HG03457 (cell line): ENCODE measurements at regions not wholly inside any gene's neighbourhood (a gene's known extent, or its start where the extent isn't known, plus 50 kb on each side); places are given as distances from the start of the nearest gene placed in this dataset.

ENCODE experiments used
- ATAC-seq: cut with Tn5 transposase; IDR thresholded peaks from one replicate; pipeline ENCODE4 v1.9.1; 2021; ENCODE audit warnings: moderate number of reproducible peaks; ENCODE audit not compliant: unreplicated experiment

DNA sequence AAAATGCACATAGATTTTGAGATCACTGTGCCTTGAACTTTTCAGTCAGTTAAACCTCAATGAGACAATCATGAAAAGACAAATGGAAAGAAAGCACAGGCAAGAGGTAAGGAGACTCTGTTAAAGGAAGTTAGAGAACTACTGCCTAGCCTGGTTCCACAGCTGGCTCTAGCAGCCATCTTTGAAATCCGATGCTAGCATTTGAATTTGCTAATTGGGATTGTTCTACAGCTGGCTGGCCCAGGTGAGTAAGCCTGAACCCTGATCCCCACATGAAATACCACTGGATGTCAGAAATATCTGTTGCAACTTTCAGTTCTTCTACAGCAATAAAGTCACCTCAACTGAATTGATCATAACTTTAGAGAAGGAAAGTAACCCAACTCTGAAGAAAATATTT is 315.2 kb upstream of the CHAC2 start:
- ATAC-seq: no peak

DNA sequence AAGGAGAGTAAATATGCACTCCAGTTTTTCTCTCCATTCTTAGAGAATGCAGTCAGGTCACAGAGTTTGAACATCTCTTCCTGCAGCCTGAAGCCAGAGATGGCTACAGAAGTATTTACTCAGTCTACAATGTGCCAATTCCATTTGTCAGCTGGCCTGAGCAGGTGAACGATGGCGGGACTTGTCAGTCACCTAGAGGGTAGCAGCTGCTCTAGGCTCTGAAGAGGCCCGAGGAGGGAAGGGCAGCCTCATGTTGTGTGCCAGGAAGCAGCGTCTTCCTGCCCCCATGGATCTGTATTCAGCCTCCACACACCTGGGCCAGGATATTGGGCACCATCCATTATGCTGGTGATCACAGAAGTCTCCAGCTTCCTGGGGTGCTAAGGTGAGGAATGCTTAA is 316.7 kb upstream of the CHAC2 start:
- ATAC-seq: no peak

DNA sequence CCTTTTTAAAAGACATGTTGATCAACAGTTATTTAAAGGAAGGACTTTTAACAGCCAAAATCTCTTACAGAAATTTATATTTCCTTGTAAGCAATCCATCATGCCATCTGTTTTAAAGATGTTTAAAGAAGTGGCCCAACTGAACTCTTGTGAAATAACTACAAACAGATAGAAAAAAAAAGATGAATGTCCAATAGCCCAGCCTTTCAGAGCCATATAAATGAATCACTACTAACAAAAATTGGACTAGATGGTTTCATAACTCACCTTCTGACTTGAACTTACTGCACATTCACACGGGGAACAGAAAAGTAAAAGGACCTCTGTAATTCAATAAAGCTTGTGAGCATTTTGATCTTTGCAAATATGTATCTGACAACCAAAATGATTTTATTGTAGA is 319.0 kb upstream of the CHAC2 start:
- ATAC-seq: no peak

DNA sequence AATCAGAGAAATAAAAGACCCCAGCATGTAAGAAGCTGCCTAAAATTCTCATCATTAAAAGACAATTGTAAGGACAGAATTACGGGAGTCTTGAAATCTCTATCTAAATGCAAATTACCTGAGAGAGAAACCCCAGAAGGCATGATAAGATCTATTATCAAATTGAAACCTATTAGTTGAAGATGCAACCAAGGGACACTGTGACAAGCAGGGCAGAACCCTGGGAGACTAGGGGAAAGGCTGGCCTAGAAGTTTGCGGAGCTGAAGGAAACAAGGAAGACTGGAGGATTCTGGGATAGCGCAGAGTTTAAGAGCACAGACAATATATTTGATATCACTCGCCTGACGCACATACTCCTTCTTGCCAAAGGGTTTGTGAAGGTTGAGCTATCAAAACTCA is 319.5 kb upstream of the CHAC2 start:
- no peak for ATAC-seq

DNA sequence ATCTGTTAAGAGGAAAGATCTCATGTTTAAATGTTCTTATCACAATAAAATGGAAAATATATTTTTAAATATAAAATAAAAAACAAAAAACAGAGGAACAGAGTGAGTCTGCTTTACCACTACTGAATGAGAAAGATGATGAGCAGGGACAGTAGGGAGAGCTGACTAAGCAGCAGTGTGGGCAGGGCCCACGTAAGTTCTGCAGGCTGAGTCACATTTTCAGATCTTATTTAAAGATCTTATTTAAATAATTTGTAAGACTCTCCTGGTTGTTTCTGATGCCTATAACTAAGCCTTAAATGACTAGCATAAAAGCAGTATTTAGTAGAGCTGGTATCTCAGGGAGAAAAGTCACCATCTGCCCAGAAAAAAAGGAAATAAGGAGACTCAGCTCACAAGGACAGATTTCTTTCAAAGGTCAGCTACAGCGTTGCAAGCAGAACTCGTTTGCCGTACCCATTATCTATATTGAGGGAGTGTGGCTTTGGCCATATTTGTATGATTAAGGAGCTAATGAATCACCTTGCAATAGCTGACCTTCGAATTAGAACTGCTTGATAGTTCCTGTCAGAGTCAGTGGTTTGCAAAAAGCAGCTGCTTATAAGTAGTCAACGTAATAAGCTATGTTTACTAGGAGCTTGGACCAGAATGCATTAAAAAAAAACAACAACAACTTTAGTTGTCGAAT is 322.1 kb upstream of the CHAC2 start:
- ATAC-seq: no peak

DNA sequence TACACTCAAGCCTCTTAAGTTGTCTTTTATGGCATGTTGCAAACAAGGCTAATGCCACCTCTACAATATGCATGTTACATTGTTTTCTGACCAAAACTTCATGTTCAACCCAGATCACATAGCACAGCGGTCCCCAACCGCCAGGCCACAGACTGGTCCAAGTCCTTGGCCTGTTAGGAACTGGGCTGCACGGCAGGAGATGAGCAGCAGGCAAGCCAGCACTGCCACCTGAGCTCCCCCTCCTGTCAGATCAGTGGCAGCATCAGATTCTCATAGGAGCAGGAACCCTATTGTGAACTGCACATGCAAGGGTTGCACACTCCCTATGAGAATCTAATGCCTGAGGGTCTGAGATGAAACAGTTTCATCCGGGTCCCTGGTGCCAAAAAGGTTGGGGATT is 324.8 kb upstream of the CHAC2 start:
- ATAC-seq: no peak

DNA sequence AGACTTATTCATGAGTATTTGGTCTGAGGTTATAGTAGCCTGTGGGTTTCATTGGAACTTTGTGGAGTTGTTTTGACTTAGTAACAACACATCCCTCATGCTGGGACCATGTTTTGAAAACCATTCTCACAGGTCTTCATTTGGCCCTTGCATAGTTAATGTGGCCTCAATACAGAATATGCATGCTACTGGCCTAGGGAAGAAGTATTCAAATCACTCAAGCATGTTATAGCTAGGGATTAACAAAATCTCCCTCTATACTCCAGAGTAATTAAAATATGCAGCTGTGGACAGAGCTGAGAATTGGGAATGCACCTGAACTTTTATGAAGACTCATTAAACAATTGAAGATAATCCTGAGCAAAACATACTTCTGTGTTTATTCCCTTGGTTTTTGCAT is 325.5 kb upstream of the CHAC2 start:
- ATAC-seq: no peak

DNA sequence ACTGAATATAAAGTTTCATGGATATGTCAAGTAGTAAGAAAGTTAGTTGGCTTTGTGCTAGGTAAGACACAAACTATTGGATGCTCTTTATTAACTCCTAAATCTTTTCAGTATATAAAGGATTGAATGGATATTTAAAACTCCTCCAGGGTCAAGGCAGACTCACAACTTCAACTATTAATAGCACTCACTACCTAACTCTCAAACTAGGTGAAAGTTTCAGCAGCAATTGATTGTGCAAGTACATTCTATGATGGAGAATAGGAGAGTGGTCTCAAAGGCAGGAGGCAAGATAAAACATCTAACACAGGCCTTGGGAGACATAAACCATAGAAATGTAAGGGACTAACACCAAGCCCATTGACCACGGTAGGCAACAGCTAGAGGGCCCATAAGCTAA is 328.9 kb upstream of the CHAC2 start:
- no peak for ATAC-seq

DNA sequence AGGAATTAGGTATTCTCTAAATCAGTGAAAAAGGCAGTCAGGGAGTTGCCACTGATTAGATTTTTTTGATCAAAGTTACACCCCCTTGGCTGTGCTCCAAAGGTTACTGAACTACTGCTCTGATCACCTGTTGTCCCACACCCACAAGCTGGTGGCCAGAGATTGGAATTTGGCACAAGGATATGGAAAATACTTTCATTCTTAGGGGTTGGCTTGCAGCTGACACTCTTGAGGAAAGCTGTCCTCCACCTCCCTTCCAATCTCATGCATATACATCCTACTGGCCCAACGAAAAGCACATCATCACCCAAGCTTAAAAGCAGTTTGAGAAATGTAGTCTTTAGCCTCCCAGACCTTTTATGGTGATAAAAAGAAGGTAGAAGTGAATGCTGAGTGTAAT is 329.5 kb upstream of the CHAC2 start:
- ATAC-seq: no peak

DNA sequence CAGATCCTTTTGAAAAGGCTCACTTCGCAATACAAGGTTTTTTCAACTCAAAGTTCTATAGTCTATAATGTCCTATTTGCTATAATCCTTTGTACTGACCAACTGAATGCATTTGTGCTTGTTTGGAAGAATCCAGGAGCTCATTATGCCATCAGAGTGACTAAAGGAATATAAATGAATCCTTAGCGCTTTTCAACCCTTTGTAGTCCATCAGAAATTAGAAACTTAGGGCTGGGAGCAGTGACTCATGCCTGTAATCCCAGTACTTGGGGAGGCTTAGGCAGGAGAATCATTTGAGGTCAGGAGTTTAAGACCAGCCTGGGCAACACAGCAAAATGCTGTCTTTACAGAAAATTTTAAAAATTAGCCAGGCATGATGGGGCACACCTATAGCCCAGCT is 330.2 kb upstream of the CHAC2 start:
- ATAC-seq: no peak

DNA sequence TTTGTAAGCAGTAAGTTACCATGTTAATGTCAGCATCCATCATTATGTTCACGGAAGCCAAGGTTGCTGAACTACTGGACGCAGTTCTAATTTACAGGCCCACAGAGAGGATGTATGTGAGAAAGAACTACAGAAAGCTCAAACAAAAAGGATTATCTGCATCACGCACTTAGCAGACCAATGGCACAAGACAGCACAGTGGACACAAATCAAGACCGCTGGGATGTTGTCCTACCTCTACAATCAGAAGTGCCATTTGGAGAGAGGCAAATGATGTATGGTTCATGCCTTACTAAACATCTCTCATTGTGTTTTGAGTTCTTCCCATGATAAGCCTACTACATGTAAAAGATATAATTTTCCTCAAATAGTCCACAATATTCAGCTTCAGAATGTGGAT is 330.7 kb upstream of the CHAC2 start:
- no peak for ATAC-seq

DNA sequence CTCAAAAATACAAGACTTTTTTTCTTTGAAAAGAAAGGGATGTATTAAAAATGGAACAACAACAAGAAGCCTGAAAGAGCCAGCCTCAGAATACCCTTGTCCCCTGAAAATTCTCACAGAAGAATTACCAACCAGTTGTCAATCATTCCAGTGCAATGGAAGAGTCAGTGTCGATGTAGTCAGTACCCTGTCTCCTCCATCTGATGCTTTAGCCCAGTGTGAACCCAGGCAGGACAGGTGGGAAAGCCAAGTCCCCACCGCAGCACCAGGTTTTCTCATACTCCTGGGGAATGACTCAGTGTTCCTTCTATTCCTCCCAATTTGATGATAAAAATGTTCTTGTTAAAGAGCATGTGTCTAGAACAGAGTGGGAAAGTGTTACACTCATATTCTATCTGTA is 332.0 kb upstream of the CHAC2 start:
- ATAC-seq: no peak

DNA sequence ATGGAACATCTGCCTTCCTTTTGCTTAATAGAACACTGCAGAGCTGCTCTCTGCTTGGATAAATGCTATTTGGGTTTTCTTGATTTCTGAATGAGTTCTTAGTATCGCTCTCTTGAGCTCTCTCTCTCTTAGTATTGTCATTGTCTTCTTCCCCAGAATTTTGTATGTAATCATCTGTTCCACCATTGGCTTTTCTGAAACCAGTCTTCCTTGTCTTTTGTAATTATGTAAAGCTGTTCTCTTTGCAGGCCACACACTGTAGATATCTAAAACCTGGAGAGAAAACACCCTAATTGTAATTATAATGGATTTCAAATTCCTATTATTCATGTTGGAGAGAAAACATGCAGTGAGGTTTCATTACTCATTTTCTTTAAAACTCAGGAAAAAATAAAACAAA is 333.1 kb upstream of the CHAC2 start:
- no peak for ATAC-seq

DNA sequence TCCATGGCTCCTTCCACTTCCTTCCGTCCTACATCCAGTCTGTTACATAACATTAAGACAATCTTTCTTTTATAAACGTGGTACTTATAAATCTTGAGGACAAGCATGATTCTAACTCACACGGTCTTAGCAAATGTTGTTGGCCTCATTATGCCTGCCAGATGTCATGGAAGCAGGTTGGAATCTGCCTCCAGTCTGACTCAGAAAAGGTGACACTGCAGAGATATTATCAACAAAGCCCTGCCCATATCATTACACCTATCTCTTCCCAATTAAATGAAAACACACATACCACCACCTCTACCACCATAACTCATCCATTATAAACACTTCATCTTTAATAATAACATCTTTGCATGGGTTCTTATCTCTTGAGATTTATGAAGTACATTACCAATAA is 334.7 kb upstream of the CHAC2 start:
- no peak for ATAC-seq

DNA sequence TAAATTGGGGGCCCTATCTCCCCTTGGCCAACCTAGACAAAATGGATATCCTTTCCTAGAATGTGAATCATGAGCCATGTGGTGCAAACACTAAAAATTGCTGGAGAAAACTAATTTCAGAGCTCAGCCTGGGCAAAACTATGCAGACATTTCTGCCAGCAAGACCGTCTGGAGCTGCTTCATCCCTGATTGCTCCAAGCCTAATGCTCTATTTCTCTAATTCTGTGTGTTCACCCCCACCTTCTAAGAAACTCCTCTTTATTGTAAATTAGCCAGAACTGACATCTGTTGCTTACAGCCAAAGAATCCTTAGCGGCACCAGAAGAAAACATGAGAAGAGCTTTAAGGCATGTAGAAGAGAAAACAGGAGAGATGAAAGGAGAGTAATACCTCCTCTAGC is 337.7 kb upstream of the CHAC2 start:
- ATAC-seq: no peak

DNA sequence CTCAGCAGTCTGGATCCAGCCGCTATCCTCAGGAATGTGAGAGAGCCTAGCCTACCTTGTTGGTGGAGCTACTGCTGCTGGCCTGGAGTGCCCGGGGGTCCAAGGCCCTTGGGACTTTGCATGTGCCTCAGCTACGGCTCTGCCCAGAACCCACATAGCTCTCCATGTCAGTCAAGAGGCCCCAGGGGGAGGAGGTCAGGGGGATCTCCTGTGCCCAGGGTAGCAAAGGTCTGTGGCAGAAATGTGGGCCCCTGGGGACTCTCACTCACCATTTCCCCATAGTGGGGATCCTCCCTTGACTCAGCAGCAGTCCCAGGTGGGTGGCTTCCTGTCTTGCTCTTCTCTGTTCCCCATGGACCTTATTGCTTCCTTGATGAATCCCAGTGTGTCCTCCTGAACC is 342.7 kb upstream of the CHAC2 start:
- peak; percentile 63 for ATAC-seq

DNA sequence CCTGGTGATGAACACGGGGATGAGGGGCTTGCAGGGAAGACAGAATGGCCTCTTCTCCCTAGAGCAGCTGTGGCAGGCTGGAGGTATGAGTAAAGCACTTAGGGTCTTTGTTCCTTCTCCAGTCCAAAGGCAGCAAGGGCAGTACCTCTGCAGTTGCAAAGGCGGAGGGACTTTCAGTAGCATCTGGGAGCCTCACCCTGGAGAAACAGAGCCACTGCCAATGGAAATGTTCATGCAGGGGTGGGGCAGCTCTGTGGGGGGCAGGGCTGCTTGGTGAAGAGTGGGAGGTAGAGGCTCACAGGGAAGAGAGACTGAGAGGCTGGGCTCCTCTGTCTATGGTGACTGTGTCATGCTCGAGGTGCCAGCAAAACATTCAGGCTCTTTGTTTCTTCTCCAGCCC is 344.1 kb upstream of the CHAC2 start:
- no peak for ATAC-seq

DNA sequence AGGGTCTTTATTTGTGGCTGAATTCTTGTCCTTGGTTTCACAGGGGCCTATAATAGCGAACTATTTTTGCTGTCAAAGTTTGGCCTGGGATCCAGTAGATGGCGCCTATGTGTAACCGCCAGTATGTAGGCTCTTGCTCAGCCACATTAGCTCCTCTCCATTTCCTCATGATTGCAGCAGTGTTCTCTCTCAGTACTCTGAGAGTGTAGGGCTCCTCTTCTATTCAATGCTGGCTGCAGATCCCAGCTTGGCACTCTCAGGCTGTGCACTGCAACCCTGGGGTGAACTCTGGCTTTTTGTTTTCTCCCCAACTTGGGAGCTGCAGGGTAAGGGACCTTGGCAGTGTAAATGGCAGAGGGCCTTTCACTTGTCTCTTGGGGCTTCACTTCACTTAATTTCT is 344.6 kb upstream of the CHAC2 start:
- ATAC-seq: peak; percentile 55

DNA sequence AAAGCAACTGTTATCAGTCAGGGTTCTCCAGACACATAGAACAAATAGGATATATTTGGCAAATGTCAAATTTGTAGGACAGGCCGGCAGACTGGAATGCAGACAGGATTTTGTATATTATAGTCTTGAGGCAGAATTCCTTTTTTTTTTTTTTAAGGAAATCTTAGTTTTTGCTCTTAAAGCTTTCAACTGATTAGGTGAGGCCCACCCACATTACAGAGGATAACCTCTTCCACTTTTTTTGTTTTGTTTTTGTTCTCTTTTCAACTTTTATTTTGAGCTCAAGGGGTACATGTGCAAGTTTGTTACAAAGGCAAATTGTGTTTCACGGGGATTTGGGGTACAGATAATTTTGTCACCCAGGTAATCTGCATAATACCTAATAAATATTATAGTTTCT is 350.2 kb upstream of the CHAC2 start:
- ATAC-seq: no peak

DNA sequence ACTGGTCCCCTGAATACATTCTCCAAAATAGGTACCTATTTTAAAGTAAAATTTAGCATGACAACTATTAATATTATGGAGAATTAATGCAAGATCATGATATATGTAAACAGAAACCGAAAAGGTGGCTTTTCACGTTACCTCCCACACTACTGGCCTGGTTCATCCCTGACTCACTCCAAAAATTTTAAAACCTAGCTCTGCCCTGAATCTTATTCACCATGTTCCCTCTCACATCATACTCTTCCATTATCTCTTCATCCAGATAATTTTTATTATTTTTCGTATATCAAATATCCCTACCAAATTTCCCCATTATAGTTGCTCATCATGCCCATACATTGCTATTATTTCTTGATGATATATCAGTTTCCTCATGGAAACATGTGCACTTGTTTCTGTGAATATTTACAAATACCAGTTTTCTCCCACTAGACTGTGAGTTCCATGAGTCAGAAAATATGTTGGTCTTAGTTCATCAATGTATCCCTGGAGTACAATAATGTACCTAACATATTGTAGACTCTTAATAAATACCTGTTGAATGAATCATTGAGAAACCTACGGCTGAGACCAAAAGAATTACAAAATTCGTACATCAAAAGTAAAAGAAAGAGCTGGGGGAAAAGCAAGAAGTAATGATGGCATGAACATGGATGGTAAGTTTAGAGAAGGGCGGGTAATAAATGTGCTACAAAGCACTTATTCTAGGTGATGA is 360.1 kb upstream of the CHAC2 start:
- ATAC-seq: no peak

DNA sequence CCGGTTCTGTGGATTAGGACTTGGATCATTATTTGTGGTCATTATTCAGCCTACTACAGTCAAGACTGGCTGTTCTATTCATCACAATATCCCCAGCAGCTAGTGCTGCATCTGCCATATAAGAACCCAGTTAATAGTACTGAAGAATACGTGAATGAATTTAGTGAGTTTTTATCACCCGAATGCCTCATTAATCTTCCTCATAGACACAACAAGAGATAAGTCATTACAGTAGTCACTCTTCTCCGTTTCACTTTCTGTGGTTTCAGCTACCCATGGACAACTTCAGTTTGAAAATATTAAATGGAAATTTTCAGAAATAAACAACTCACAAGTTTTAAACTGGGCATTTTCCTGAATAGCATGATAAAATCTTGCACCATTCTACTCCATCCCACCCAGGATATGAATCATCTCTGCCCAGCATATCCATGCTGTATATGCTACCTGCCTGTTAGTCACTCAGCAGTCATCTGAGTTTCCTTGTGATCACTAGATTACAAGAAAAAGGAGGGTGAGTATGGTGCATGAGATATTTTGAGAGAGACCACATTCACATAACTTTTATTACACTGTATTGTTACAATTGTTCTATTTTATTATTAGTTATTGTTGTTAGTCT is 363.7 kb upstream of the CHAC2 start:
- ATAC-seq: no peak

DNA sequence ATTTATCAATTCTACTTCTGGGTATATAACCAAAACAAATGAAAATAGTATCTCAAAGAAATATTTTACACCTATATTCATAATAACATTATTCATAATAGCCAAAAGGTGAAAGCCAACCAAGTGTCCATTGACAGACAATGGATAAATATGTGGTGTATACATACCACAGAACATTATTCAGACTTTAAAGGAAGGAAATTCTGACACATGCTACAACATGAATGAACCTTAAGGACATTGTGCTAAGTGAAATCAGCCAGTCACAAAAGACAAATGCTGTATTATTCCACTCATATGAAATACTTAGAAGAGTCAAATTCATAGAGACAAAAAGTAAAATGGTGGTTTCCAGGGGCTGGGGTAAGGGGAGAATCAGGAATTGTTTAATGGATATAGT is 370.5 kb upstream of the CHAC2 start:
- no peak for ATAC-seq

DNA sequence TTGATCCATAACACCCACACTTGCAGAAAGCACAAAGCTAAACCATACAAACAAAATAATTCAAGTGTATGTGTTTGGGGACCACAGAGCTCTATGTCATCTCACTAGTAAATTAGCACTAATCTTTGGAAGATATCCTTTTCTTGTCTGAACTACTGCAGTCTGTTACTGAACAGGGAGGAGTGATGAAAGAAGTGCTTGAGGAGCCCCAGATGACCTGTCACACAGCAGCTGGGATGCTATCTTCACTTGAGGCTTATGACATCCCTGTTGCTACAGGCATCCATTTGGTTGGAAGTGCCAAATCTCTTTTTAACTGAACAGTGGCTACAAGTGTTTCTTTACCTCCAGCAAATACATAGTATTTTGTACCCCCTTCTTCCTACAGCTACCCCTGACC is 386.3 kb upstream of the CHAC2 start:
- no peak for ATAC-seq
